ENCODE measurements at regions not wholly inside any gene's neighbourhood (a gene's known extent, or its start where the extent isn't known, plus 50 kb on each side); places are given as distances from the start of the nearest gene placed in this dataset.
"Not testable (repeated sequence)": the region's sequence is repeated elsewhere in the genome, so short reads cannot be mapped to it uniquely, and the experiment has no call there.

GRCh38 chr11:87602776-87603175, 565.0 kb downstream of the TMEM135 start:
- H3K9me3 Mint-ChIP-seq = peaks cover 4% of the 10 kb centered on the region

DNA sequence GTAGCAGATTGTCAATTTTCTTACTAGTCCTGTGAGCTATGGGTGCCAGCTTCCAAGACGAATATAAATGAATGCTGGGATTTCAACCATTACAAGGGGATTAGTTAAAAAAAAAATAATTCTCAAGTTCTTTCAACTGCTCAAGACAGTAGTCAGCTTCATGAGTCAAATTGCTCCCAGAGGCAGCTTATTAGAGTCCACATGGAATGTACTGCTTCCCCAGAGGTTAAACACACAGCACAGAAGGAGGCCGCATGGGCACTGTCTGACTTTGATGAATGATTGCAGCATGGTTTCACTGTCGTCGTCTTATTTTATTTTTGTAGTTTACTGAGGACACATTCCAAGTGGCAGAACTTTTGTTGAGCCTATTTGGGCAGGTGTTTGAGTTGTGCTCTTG, 563.2 kb downstream of the TMEM135 start:
- H3K27me3 Mint-ChIP-seq (ENCODE audit: low read depth) = no peaks in the 10 kb centered on the region
- H3K4me1 Mint-ChIP-seq = peaks cover 26% of the 10 kb centered on the region
- H3K36me3 Mint-ChIP-seq (ENCODE audit: low read depth) = no peaks in the 10 kb centered on the region
- no peak overlapping the region for H3K4me3 Mint-ChIP-seq
- no peak for DNase-seq (ENCODE audit: low read depth, low spot score)
- no peak overlapping the region for H3K27ac Mint-ChIP-seq (ENCODE audit: unreplicated experiment)
- TF ChIP-seq, protein P1, sequence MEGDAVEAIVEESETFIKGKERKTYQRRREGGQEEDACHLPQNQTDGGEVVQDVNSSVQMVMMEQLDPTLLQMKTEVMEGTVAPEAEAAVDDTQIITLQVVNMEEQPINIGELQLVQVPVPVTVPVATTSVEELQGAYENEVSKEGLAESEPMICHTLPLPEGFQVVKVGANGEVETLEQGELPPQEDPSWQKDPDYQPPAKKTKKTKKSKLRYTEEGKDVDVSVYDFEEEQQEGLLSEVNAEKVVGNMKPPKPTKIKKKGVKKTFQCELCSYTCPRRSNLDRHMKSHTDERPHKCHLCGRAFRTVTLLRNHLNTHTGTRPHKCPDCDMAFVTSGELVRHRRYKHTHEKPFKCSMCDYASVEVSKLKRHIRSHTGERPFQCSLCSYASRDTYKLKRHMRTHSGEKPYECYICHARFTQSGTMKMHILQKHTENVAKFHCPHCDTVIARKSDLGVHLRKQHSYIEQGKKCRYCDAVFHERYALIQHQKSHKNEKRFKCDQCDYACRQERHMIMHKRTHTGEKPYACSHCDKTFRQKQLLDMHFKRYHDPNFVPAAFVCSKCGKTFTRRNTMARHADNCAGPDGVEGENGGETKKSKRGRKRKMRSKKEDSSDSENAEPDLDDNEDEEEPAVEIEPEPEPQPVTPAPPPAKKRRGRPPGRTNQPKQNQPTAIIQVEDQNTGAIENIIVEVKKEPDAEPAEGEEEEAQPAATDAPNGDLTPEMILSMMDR (conservative IDR thresholded peaks at IDR 0.05) = no peak
- peaks cover 4% of the 10 kb centered on the region for H3K9me3 Mint-ChIP-seq

More at GRCh38 chr11:87602776-87603175, 565.0 kb downstream of the TMEM135 start:
- no peak for DNase-seq (ENCODE audit: low read depth, low spot score)
- Mint-ChIP-seq H3K27ac (ENCODE audit: unreplicated experiment) (no peak overlapping the region), H3K27me3 (ENCODE audit: low read depth) (no peaks in the 10 kb centered on the region), H3K36me3 (ENCODE audit: low read depth) (no peaks in the 10 kb centered on the region), H3K4me3 (no peak overlapping the region), H3K4me1 (peaks cover 17% of the 10 kb centered on the region)
- TF ChIP-seq, protein P1 (conservative IDR thresholded peaks at IDR 0.05) = no peak

DNA sequence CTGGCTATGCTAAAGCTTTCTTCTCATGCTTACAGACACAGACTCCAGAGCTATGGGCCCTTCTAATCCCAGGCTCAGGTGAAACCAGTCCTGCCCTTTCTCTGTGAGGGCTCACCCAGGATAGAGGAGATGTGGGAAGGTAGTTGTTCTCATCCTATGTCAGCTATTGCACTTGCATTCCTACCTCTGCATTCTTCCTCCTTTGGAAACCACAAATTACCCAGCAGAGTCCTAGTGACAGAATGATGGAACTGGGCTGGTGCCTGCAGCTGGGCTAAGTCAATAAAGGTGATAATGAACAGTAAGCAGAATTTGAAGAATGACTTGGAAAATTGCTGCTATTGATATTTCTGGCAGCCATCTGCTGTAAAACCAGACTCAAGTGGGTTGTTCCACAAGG, 560.0 kb downstream of the TMEM135 start:
- H3K36me3 Mint-ChIP-seq (ENCODE audit: low read depth) = no peaks in the 10 kb centered on the region

GRCh38 chr11:87596176-87596575, 558.4 kb downstream of the TMEM135 start:
- TF ChIP-seq, protein P1 (conservative IDR thresholded peaks at IDR 0.05) = no peak
- DNase-seq (ENCODE audit: low read depth, low spot score) = no peak
- no peaks in the 10 kb centered on the region for H3K27me3 Mint-ChIP-seq (ENCODE audit: low read depth)
- peaks cover 34% of the 10 kb centered on the region for H3K4me1 Mint-ChIP-seq
- H3K9me3 Mint-ChIP-seq = peaks cover 3% of the 10 kb centered on the region
- H3K4me3 Mint-ChIP-seq = peak overlapping the region; percentile 3
- no peak overlapping the region for H3K27ac Mint-ChIP-seq (ENCODE audit: unreplicated experiment)
- peaks cover 4% of the 10 kb centered on the region for H3K36me3 Mint-ChIP-seq (ENCODE audit: low read depth)

More for the DNA sequence above, 560.0 kb downstream of the TMEM135 start:
- Mint-ChIP-seq H3K9me3 (no peaks in the 10 kb centered on the region), H3K27me3 (ENCODE audit: low read depth) (no peaks in the 10 kb centered on the region), H3K27ac (ENCODE audit: unreplicated experiment) (no peak overlapping the region), H3K4me1 (peaks cover 36% of the 10 kb centered on the region), H3K4me3 (no peak overlapping the region)
- TF ChIP-seq, protein P1 (conservative IDR thresholded peaks at IDR 0.05) = no peak
- DNase-seq (ENCODE audit: low read depth, low spot score) = no peak

- H3K36me3 Mint-ChIP-seq (ENCODE audit: low read depth) = peaks cover 16% of the 10 kb centered on the region
- H3K27me3 Mint-ChIP-seq (ENCODE audit: low read depth) = no peaks in the 10 kb centered on the region
- no peak for DNase-seq (ENCODE audit: low read depth, low spot score)
- H3K4me3 Mint-ChIP-seq = no peak overlapping the region
- no peak overlapping the region for H3K27ac Mint-ChIP-seq (ENCODE audit: unreplicated experiment)
- TF ChIP-seq, protein P1 (conservative IDR thresholded peaks at IDR 0.05) = no peak
- H3K4me1 Mint-ChIP-seq = no peaks in the 10 kb centered on the region
- peaks cover 19% of the 10 kb centered on the region for H3K9me3 Mint-ChIP-seq
Measured at GRCh38 chr11:87589082-87589481, 551.3 kb downstream of the TMEM135 start.

GRCh38 chr11:87585613-87586012, 547.9 kb downstream of the TMEM135 start:
- DNase-seq (ENCODE audit: low read depth, low spot score); H3K27me3 Mint-ChIP-seq (ENCODE audit: low read depth); H3K36me3 Mint-ChIP-seq (ENCODE audit: low read depth); H3K4me3 Mint-ChIP-seq; H3K4me1 Mint-ChIP-seq; H3K27ac Mint-ChIP-seq (ENCODE audit: unreplicated experiment): not testable (repeated sequence)
- H3K9me3 Mint-ChIP-seq = peaks cover 14% of the 10 kb centered on the region
